RKO (cell line): ENCODE measurements at regions not wholly inside any gene's neighbourhood (a gene's known extent, or its start where the extent isn't known, plus 50 kb on each side); places are given as distances from the start of the nearest gene placed in this dataset.

ENCODE experiments used
- DNase-seq: peaks from one replicate; pipeline ENCODE4 v3.0.0-alpha.2; 2016; ENCODE audit warnings: low spot score

DNA sequence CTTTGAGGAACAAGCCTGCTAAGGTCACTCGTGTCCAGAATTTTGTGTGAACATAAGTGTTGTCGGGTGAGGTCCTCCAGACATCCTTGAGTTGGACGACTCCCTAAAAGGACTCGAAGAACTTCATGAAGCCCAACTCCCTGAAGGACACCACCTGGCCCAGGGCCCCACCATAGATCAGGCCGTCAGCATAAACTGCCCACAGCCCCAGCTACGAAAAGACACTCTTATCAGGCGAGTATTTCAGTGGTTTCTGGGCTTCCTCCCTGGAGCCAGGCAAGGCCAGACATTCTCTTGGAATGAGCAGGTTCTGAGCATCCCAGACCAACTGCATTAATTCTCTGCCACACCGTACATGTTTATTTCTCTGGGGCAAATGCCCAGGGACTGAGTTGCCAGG, 170.1 kb downstream of the IGLL1 start:
- DNase-seq: no peak

DNA sequence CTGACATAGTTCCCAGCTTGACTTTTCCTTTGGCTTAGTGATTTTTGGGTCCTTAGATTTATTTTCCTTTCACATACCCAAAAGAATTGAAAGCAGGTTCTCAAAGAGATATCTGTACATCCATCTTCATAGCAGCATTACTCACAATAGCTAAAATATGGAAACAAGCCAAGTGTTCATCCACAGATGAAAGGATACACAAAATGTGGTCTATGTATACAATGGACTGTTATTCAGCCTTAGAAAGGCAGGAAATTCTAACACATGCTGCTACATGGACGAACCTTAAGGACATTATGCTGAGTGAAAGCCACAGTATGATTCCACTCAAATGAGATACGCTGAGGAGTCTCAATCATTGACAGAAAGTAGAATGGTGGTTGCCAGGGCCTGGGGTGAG, 171.8 kb downstream of the IGLL1 start:
- no peak for DNase-seq

DNA sequence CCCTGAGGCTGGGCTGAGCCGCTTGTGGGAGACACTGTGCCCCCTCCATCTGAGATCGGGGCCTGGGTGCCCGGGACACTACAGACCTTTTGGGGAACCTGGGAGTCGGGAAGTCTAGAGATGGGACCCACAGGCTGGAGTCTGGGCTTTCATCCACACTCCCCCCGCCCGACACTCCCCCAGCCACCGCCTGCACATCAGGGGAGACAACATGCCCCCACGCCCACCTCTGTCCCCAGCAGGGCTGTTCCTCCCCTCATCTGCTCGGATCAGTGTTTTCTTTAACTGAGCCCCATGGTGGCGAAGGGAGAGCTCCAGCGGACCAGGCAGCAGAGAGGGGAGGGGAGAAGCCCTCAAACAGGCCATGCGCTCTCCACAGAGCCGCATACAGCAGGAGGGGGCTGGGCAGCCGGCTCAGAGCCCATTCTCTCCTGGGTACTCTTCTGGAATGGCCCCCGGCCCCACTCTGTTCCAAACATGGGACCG, 174.7 kb downstream of the IGLL1 start:
- DNase-seq: no peak

DNA sequence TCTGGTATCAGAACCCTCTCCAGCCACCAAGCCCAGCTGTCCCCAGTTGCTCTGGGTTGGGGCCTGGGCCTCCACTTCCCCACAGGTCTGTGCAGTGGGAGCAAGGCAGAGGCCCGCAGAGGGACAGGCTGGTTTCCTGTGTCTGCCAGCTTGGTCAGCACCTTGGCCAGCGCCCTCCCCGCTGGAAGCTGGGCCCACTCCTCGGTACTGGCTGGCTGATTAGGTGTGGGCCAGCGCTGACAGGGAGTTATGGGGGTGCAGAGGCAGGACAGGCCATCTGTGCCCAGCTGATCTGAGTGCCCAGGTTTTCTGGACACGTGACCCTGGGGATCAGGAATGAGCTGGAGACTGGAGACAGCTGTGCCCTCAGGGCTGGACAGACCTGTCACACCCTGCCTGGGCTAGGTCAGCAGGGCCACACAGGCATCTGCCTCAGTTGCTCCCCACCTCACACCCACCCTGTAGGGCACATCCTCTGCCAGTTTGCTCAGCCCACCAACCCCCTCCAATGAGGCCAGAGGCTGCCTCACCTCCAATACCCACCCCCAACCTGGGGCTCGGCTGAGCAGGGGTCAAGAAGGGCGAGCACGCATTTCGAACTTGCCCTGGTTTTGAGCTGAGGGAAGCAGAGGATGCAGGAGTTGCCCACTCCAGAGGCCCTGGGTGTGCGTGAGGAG, 175.3 kb downstream of the IGLL1 start:
- peak; percentile 37 for DNase-seq

DNA sequence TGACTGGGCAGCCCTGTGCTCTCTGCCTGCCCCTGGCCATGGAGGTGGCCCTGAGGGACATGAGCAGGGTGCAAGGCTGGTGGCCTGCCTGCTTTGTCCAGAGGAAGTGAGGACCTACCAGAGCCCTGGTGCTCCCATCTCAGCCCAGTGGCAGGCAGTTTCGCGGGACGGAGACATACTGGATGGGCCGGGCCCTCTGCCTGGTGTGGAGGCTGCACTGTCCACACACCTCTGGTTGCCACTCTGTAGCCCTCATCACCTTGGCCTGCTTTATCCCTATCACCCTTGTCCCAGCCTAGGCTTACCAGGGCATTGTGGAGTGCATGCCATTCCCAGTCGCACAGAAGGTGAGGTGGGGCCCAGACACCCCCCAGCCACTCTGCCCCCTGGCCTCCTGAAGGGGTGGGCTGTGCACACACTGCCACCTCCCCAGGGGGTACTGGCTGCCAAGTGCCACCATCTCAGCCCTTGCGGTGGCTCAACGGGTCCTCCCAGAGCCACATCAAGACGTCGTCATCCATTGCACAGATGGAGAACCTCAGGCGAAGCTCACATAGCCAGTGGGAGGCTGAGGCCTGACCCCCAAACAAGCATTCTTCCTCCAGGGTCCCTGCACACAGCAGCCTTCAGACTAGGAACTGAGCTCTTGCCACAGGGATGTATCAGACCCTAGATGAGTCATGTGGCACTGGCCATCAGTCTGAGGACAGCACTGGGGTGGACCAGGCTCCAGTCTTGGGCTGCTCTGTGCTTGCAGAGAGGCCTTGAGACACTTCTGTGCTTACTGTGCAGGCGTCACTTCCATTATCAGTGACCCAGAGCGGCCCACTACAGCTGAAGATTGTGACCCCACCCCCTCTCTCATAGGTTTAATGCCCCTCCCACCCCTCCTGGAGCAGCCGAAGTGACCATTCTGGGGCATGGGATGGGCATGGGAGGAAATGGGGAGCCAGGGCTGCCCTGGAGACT, 176.1 kb downstream of the IGLL1 start:
- no peak for DNase-seq

DNA sequence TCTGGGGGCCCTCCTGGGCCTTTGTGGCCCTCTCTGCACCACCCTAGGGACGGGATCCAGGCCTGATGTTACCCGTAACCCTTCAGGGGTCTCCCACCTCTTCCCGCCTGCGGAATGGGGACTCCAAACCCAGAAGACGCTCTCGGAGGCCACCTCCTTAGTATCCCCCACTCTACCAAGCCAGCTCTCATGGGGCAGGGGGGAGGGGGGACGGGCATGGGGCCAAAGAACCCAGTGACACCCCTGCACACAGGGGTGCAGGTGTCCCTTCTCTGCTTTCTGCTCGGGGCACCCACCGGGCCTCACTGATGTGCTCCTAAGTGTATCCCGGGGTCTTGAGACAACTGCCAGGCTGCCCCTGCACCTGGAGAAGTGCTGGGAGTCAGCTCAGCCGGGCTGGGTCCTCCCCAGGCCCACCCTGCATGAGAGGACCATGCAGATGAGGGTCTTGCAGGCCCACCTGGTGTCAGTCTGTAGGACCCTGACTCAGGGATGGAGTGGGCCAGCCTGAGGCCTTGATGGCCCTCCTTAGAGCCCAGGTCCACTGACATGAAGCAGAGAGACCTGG, 176.9 kb downstream of the IGLL1 start:
- DNase-seq: no peak

DNA sequence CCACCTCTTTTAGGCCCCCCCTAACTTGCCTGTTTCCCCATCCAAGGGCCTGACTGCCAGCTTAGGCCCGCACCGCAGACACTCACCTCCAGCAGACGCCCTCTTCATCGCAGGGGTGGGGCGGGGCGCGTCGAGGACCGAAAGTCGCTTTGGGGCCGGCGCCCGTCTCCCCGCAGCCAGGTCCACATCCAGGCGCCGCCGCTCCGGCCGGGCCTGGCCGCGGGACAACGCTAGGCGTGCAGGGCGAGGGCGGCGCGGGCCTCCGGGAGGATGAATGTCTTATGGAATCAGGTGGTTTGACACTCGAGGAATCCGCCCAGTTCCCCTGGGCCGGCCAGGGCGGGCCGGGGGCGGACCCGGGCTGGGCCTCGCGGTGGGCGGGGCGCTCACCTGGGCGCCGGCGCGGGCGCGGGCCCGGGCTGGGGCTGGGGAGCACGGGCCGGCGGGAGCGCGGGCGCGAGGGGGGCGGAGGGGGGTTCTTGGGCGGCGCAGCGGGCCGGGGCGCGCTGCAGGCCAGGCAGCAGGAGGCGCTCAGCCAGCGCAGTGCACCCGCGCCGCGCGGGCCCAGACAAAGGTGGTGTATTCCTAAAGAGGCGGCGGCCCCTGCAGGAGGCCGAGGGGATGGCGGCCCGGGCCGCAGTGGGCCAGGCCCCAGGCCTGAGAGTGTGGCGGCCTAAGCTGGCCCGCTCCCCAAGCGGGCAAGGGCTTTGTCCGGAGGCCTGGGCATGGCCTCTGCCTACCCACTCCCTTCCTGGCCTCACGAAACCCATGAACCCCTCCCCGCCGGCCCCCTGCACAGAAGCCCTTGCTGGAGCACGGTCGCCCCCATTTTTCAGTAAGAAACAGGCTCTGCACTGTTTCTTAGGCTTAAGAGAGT, 177.6 kb downstream of the IGLL1 start:
- DNase-seq: peak; percentile 71

DNA sequence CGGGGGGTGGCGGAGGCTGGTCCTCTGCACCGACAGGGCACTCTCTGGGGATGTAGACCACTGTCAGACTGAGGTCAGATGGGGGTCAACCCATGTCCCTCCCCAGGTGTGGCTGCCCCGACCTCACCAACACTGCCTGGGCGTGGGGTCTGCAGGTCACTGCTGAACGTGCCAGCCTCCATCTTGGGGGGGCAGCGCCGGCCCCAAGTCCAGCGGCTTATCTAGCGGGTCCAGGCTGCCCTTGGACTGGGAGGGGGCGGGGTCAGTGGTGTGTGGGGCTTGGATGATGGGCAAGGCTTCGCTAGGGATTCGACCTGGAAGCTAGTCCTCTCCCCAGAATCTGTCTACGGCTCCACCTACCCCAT, 178.2 kb downstream of the IGLL1 start:
- no peak for DNase-seq

DNA sequence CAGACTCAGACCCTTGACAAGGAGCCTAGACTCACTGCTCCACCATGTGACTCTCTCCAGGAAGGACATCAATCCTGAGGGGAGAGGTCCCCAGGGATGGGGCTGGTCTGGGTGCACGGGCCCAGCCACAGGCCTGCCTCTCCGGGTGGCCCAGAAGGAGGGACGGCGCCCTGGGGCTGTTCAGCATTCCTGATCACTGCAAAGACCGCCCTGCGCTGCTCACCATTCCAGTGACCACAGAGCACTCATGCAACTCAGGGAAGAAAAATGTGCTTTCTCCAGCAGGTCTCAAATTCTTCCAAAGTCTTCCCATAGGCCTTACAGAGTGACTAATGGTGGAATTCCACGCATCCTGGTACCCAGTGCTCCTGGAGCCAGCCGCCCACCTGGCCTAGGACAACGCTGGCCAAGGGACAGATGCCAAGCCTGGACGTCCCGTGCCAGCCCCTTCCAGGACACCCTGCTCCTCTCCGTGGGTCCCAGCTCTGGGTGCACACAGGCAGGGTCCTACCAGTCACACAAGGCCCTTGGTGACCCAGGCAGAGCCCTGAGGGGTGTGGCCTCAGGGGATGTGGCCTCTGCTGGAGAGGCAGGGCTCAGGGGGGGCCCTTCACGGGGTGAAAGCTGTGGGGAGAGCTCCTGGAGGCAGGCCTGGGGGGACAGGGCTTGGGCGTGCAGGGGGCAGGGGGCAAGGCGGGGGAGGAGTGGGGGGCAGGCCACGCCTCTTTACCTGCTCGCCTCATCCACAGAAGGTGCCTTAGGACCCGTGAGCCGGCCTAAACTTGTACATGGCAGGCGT, 178.8 kb downstream of the IGLL1 start:
- no peak for DNase-seq

DNA sequence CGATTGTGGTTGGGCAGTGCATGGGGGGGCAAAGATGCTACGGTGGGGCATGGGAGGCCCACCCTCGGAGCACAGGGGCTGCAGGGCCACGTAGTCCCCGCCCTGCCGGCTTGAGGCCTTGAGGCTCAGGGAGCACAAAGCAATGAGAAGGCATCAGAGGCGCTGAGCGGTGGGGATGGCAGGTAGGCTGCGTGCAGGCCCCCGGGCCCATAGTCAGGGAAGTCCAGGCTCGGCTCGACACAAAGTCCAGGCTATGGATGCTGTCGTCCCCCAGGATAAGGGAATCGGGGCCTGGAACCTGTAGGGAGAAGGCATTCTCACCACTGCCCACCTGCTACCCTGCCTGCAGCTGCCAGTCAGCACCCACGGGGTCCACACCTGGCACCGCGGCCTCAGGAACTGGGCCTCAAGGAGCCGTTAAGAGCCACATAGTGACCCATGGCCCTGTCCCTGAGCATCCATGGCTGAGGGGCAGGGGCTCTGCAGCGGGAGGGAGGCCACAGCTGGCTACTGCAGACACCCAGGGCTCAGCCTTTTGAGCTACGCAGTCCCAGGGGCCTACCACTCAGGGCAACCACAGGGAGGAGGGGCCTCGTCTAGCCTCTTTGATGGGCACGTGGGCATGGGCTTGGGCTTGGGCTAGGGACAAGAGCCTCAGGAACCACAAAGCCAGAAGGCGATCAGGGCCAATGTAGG, 179.7 kb downstream of the IGLL1 start:
- DNase-seq: no peak

DNA sequence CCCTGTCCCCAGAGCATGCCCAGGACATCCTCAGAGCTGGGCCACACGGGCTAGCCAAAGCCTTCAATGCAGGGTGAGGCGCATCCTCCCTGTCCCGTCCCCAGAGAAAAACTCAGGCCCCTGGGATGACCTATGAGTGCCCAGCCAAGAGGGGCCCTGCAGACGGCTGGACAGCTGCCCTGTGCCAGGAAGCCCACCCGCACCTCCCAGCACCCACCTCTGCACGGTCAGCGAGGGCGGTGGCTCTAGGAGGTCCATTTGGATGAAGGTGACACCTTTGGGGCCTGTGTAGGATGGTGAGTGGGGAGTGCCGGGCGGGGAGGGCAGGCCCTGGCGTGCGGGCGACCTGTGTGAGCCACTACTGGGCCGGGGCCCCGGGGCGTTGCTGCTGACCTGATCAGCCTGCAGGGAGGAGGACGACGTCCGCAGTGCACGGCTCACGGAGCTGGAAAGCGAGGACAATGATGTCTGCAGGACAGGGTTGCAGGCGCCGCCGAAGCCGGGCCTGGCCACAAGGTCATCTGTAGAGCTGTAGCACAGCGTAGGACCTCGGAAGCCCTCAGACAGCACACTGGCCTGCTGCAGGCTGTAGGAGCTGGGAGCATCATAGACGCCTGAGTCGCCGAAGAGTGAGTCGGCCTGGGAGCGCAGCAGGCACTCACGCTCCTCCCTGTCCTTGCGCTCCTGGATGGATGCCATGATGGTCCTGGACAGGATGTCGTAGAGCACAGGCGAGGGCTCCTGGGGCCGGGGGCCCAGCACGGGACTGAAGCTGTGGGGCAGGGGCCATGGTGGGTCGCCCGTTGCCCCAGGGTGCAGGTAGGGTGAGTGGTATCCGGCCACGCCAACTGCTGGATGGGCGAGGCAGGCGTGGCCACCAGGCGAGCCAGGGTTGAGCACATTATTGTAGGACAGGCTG, 180.5 kb downstream of the IGLL1 start:
- DNase-seq: peak; percentile 13

DNA sequence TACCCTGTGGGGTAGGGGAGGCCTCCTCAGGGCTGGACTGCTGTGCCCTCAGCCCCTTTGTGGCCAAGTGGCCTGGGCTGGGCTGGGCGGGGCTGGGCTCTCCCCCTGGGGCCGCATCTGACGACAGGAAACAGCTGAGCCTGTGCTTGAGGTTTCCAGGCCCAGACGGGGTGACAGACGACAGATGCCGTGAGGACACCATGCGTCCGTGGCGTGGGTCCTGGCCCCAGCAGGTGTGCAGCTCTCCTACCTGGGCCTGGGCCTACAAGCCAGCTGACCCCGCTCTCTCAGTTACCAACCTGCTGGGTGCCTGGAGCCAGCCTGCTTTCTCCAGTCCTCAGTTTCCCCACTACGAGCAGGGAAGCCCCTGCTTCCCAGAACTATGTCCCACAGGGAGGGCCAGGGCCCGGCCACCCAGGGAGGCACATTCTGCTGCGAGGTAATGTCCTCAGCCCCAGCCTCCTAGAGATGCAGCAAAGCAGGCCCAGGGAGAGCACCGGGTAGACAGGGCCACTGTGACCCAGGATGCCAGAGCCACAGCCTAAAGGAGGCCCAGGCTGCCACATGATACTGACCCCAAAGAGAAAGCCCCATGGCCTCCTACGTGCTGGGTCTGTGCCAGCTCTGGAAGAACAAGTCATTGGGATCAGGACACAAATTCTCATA, 181.3 kb downstream of the IGLL1 start:
- DNase-seq: no peak

DNA sequence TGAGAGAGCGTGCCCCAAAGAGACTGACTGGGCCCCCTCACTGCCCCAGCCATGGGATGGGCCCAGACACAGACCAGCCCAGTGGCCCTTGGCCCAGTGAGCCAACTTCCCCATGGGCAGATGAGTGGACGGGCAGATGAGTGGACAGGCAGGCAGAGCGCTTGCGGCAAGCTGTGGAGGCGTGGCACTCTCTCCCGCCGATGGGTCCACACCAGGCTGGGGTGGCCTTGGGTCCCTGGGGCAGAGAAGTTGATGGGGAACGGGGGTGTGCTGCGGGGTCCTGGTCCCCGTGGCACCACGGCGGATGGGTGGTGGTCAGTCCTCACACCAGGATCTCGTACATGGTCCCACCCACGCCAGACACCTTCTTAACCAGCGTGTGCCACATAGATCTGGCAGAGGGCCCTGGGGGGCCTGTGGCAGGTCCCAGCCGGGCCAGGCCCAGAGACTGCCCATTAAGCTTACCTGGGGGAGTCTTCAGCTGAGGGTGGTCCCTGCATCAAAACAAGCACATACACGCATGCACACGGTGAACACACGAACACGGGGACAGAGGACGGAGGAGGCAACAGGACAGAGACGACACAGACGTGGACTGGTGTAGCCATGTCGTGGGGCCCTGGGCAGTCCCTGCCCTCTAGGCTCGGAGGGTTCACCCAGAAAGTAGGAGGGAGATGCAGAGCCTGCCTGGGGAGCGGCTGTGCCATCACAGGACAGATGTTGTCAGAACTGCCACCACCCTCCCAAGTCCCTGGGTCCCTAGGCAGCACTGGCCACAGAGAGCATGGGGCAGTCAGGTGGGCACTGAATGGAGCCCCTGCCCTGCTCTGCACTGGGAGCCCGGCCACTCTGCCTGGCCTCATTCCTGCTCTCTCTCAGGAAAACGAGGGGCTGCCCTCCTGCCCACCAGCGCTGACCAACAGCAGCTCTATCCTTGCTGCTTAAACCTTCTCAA, 182.2 kb downstream of the IGLL1 start:
- no peak for DNase-seq

DNA sequence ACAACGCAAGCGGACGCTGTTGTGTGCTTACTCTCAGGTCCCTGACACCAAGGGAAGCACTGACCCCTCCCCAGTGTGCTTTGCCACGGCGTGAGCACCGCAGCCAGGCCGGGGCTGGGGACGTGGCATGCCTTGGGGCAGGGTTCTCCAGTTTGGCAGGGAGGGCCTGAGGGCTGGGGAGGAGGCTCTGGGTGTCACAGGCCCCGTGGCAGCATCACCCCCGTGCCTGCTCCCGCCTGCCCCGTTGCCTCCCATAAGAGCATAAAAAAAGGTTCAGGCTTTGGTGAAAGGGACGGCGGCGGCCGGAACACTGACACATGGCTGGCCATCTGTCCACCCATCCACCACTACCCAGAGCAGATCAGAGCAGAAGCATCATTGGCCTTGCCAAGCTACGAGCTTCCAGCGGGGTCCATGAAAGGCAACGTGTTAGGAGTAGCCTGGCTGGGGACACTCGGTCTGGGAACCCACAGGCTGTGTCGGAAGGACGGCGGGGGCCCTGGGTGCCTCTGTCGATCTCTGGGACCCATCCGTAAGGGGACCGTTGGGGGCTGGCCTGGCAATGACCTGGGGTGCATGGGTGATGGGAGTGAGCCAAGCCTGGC, 183.0 kb downstream of the IGLL1 start:
- DNase-seq: no peak

DNA sequence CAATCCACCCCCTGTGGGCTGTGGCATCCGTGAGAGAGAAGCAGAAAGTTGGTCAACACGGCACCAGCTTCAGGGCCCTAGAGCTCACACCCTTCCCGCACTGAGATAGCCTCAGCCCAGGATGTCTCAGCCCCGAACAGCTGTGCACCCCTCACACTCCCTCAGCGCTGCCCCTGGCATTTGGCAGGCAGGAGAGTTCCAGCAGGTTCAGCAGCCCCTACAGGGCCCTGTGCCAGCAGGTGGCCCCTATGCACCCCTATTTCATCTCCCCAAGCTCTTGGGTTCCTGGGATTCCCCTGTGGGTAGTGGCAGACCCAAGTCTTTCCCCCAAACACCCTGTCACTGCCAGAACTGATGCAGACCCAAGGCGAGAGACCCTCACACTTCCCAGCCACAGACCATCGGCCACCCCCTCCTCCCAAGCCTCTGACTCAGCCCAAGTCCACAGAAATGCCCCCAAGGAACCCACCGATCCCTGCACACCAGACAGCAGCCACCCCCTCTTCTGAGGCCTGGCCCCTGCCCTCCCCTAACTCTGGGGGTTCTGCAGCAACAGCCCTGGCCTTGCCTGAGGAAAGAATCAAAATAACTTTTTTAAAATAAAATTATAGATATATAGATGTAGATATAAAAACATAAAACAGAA, 183.6 kb downstream of the IGLL1 start:
- DNase-seq: no peak

DNA sequence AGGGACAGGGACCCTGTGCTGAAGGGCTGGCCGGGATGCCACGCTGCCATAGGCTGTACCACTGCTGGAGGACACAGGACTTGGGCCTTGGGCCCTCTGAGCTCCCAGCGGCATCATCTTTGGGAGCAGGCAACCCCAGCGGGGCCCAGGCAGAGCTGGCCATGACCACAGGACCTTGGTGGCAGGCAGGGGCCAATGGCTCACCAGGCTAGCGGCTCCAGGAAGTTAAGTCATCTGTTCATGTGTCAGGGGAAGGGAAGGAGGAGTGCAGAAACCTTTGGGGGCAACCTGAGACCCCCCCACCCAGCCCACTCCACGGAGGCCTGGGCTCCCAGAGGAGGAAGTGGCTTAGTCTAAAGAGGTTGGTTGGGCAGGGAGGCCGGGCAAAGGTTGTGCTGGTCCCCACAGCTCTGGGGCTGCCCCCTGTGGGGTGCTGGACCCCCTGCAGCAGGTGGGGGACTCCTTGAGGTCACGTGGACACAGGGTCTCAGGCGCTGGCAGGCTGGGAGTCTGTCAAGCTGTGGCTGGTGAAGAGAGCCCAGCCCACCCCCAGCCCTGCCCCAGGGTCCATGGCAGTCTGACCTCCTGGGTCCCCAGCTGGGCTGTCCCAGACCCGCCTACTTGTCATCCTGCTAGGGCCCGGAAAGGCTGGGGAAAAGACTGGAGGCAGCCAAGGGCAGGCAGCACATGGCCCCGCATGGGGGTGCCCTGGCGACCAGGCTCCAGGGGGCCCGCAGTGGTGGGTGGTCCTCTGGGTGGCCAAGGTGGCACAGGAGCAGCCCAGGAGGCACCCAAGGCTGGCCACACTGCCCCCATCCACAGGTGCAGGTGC, 184.3 kb downstream of the IGLL1 start:
- no peak for DNase-seq
